Calu3 (cell line): ENCODE measurements at regions not wholly inside any gene's neighbourhood (a gene's known extent, or its start where the extent isn't known, plus 50 kb on each side); places are given as distances from the start of the nearest gene placed in this dataset.

ENCODE experiments used
- BruUV-seq: library from RNA; stranded (reverse); fragments of 400-500 nt; replicated peaks from 2 replicates; lab custom pipeline; 2021; lab: Mats Ljungman, UMichigan
- CTCF ChIA-PET: fragments of 300-600 bp; sonication (Branson Sonifier 250); formaldehyde crosslinking; loops from one replicate; lab custom pipeline; 2022; ENCODE audit warnings: antibody characterized with exemption; lab: Charles Lee
- DNase-seq: peaks from one replicate; pipeline ENCODE4 v3.0.0; 2022
- H3K27ac Mint-ChIP-seq: one replicate; pipeline ENCODE4 v1.8.0; 2022; ENCODE audit warnings: mixed read lengths; ENCODE audit not compliant: unreplicated experiment
- H3K27me3 Mint-ChIP-seq: one replicate; pipeline ENCODE4 v1.8.0; 2022; ENCODE audit warnings: mixed read lengths; ENCODE audit not compliant: unreplicated experiment
- H3K36me3 Mint-ChIP-seq: one replicate; pipeline ENCODE4 v1.8.0; 2022; ENCODE audit warnings: mild to moderate bottlenecking, moderate library complexity, mixed read lengths; ENCODE audit not compliant: insufficient read depth, unreplicated experiment
- H3K4me1 Mint-ChIP-seq: one replicate; pipeline ENCODE4 v1.8.0; 2022; ENCODE audit warnings: mild to moderate bottlenecking, low read depth, mixed read lengths; ENCODE audit not compliant: unreplicated experiment
- H3K4me3 Mint-ChIP-seq: one replicate; pipeline ENCODE4 v1.8.0; 2022; ENCODE audit warnings: mild to moderate bottlenecking, low read depth, moderate library complexity, mixed read lengths; ENCODE audit not compliant: unreplicated experiment
- H3K9me3 Mint-ChIP-seq: one replicate; pipeline ENCODE4 v1.8.0; 2022; ENCODE audit warnings: low read depth, mixed read lengths; ENCODE audit not compliant: unreplicated experiment
- CTCF ChIP-seq: fragments of 200-600 bp; IDR thresholded peaks from one replicate; pipeline ENCODE4 v1.8.0; 2022; ENCODE audit warnings: antibody characterized with exemption; ENCODE audit not compliant: unreplicated experiment
- intact Hi-C: fragments of 100-400 bp; cut with micrococcal nuclease; formaldehyde crosslinking; loops from one replicate; pipeline ENCODE4 v1.10.0; 2022; ENCODE audit not compliant: unreplicated experiment

- H3K27me3 Mint-ChIP-seq: peaks cover 13% of the 10 kb centered on the region
- H3K9me3 Mint-ChIP-seq: no peaks in the 10 kb centered on the region
- H3K36me3 Mint-ChIP-seq: no peaks in the 10 kb centered on the region
- DNase-seq: no peak
- no peak for TF ChIP-seq CTCF
- no peaks in the 10 kb centered on the region for H3K4me1 Mint-ChIP-seq
- CTCF ChIA-PET: no interaction called here
- no peak overlapping the region for H3K4me3 Mint-ChIP-seq
- BruUV-seq: no TSS peak
- H3K27ac Mint-ChIP-seq: no peak overlapping the region
- intact Hi-C loops: no loop called here
Observed at GRCh38 chr6:105507811-105508210, 104.9 kb upstream of the PREP start.

- Mint-ChIP-seq H3K36me3 (no peaks in the 10 kb centered on the region), H3K27ac (no peak overlapping the region), H3K4me1 (no peaks in the 10 kb centered on the region), H3K9me3 (no peaks in the 10 kb centered on the region), H3K4me3 (no peak overlapping the region), H3K27me3 (peaks cover 9% of the 10 kb centered on the region)
- no peak for TF ChIP-seq CTCF
- no peak for DNase-seq
- CTCF ChIA-PET: no interaction called here
- intact Hi-C loops: no loop called here
- no TSS peak for BruUV-seq
Observed at GRCh38 chr6:105504706-105505105, 101.8 kb upstream of the PREP start.

GRCh38 chr6:105503641-105504040 lies 100.8 kb upstream of the PREP start:
- TF ChIP-seq CTCF: no peak
- H3K27me3 Mint-ChIP-seq: peaks cover 9% of the 10 kb centered on the region
- CTCF ChIA-PET: interaction anchor here (0.5 kb wide), 1 partner anchor 489 kb away, joined by 3 read pairs; no protein-coding TSS in a partner anchor
- no peak overlapping the region for H3K4me3 Mint-ChIP-seq
- no peak overlapping the region for H3K27ac Mint-ChIP-seq
- intact Hi-C loops: no loop called here
- H3K4me1 Mint-ChIP-seq: no peaks in the 10 kb centered on the region
- H3K36me3 Mint-ChIP-seq: no peaks in the 10 kb centered on the region
- no peaks in the 10 kb centered on the region for H3K9me3 Mint-ChIP-seq
- BruUV-seq: no TSS peak
- no peak for DNase-seq

- CTCF ChIA-PET: no interaction called here
- Mint-ChIP-seq H3K9me3 (no peaks in the 10 kb centered on the region), H3K27ac (no peak overlapping the region), H3K27me3 (peaks cover 9% of the 10 kb centered on the region), H3K4me3 (no peak overlapping the region), H3K36me3 (no peaks in the 10 kb centered on the region), H3K4me1 (no peaks in the 10 kb centered on the region)
- intact Hi-C loops: no loop called here
- TF ChIP-seq CTCF: no peak
- DNase-seq: no peak
- BruUV-seq: no TSS peak
Observed at GRCh38 chr6:105501826-105502344, 99.0 kb upstream of the PREP start.
